ENCODE measurements at regions not wholly inside any gene's neighbourhood (a gene's known extent, or its start where the extent isn't known, plus 50 kb on each side); places are given as distances from the start of the nearest gene placed in this dataset.

- ATAC-seq (no peak), FAIRE-seq (no peak), DNase-seq (ENCODE audit: low read depth, low spot score) (no peak)
- Histone ChIP-seq H3K4me2 (ENCODE audit: control insufficient read depth, insufficient read depth) (no peak overlapping the region), H3K9ac (ENCODE audit: control insufficient read depth, insufficient read depth, low read length) (no peak overlapping the region), H3K4me3 (no peak overlapping the region), H3K79me2 (ENCODE audit: control insufficient read depth, insufficient read depth, low read length) (no peaks in the 10 kb centered on the region), H3K4me1 (ENCODE audit: control insufficient read depth, insufficient read depth, low read length) (no peaks in the 10 kb centered on the region), H4K20me1 (ENCODE audit: control insufficient read depth, insufficient read depth) (no peaks in the 10 kb centered on the region), H2AFZ (ENCODE audit: control insufficient read depth, low read depth, low read length) (no peak overlapping the region), H3K9me3 (replicated peaks; ENCODE audit: control insufficient read depth, insufficient read depth, low read length) (no peaks in the 10 kb centered on the region), H3K36me3 (ENCODE audit: control insufficient read depth in 2 of 2, insufficient read depth in 2 of 2, low read length in 1 of 2) (no peaks in the 10 kb centered on the region), H3K27me3 (replicated peaks in 1 of 2; ENCODE audit: control insufficient read depth in 2 of 2, insufficient read depth in 2 of 2, low read length in 1 of 2) (no peaks in the 10 kb centered on the region; a peak in 2 of 4 replicates), H3K27ac (ENCODE audit: control insufficient read depth, insufficient read depth) (no peak overlapping the region)
- ChIA-PET RAD21 (ENCODE audit: unreplicated experiment) (no interaction called here), CTCF (interaction anchor here (0.8 to 1.7 kb wide), 2 partner anchors 8 to 210 kb away, joined by 3 to 9 read pairs; no protein-coding TSS in a partner anchor), SMC1A (ENCODE audit: uncharacterized antibody, unreplicated experiment) (interaction anchor here (1.0 to 1.2 kb wide), 2 partner anchors 9 to 596 kb away, joined by 3 to 4 read pairs; no protein-coding TSS in a partner anchor), POLR2A (no interaction called here)
- BruUV-seq (replicated peaks) = no TSS peak
- no peak for TF ChIP-seq RBBP5 (conservative IDR thresholded peaks at IDR 0.05)
- no peak for TF ChIP-seq ZNF207 (IDR thresholded peaks at IDR 0.05; ENCODE audit: borderline replicate concordance)
- no peak for TF ChIP-seq ESRRA (IDR thresholded peaks at IDR 0.05; ENCODE audit: low read length)
- no peak for TF ChIP-seq IKZF1 (conservative IDR thresholded peaks at IDR 0.05)
- TF ChIP-seq EGR1 (IDR thresholded peaks at IDR 0.05; ENCODE audit: borderline replicate concordance in 1 of 2, low read depth in 2 of 2, low read length in 2 of 2) = no peak
- in situ Hi-C loops (cut with MboI) = loop anchor here (25.0 kb wide), 1 partner anchor 728 kb away; no protein-coding TSS in a partner anchor
- intact Hi-C loops (cut with micrococcal nuclease; ENCODE audit: unreplicated experiment) = no loop called here
- 87% methylated on average over 1 of the region's 1 CpG for WGBS (ENCODE audit: insufficient coverage, insufficient replicate concordance, low lambda C conversion rate, missing lambda C conversion rate)
Measured at GRCh38 chr6:142684371-142684770, 260.6 kb downstream of the HIVEP2 start.

GRCh38 chr6:142685852-142686506, 259.0 kb downstream of the HIVEP2 start:
- ChIA-PET RAD21 (ENCODE audit: unreplicated experiment) (no interaction called here), SMC1A (ENCODE audit: uncharacterized antibody, unreplicated experiment) (interaction anchor here (0.6 kb wide), 1 partner anchor 593 kb away, joined by 3 read pairs; no protein-coding TSS in a partner anchor), POLR2A (interaction anchor here (0.6 kb wide), 1 partner anchor 321 kb away, joined by 3 read pairs; no protein-coding TSS in a partner anchor), CTCF (no interaction called here)
- TF ChIP-seq ZNF274 (IDR thresholded peaks at IDR 0.05; ENCODE audit: insufficient read depth, insufficient read length) (no peak), SMARCA5 (IDR thresholded peaks at IDR 0.05) (no peak), CHD1 (IDR thresholded peaks at IDR 0.05; ENCODE audit: low read depth, low read length) (no peak), PBX3 (IDR thresholded peaks at IDR 0.05; ENCODE audit: insufficient replicate concordance, low read depth, low read length) (no peak), ZSCAN29 (IDR thresholded peaks at IDR 0.05) (no peak), ESRRA (IDR thresholded peaks at IDR 0.05; ENCODE audit: low read length) (no peak), POU2F2 (IDR thresholded peaks at IDR 0.05; ENCODE audit: borderline replicate concordance, low read depth, low read length) (no peak), ZNF207 (IDR thresholded peaks at IDR 0.05; ENCODE audit: borderline replicate concordance) (no peak), TAF1 (IDR thresholded peaks at IDR 0.05; ENCODE audit: borderline replicate concordance, low read depth, low read length) (no peak), POLR2A (IDR thresholded peaks at IDR 0.05; ENCODE audit: low read depth, low read length) (no peak), RB1 (IDR thresholded peaks at IDR 0.05; ENCODE audit: borderline replicate concordance) (no peak), WRNIP1 (IDR thresholded peaks at IDR 0.05; ENCODE audit: borderline replicate concordance, low read depth, low read length) (no peak), NRF1 (conservative IDR thresholded peaks at IDR 0.05; ENCODE audit: low read depth, low read length) (no peak)
- H3K9me3 ChIP-seq (replicated peaks; ENCODE audit: control insufficient read depth, insufficient read depth, low read length) = no peaks in the 10 kb centered on the region
- H3K4me1 ChIP-seq (ENCODE audit: control insufficient read depth, insufficient read depth, low read length) = no peaks in the 10 kb centered on the region
- H3K4me2 ChIP-seq (ENCODE audit: control insufficient read depth, insufficient read depth) = no peak overlapping the region
- FAIRE-seq = no peak
- no peak for ATAC-seq
- H3K9ac ChIP-seq (ENCODE audit: control insufficient read depth, insufficient read depth, low read length) = no peak overlapping the region
- WGBS (ENCODE audit: insufficient coverage, insufficient replicate concordance, low lambda C conversion rate, missing lambda C conversion rate) = 40% methylated on average over 4 of the region's 4 CpGs
- H4K20me1 ChIP-seq (ENCODE audit: control insufficient read depth, insufficient read depth) = no peaks in the 10 kb centered on the region
- intact Hi-C loops (cut with micrococcal nuclease; ENCODE audit: unreplicated experiment) (no loop called here), in situ Hi-C loops (cut with MboI) (loop anchor here (25.0 kb wide), 1 partner anchor 726 kb away; no protein-coding TSS in a partner anchor)
- no peak overlapping the region for H3K4me3 ChIP-seq
- no peaks in the 10 kb centered on the region for H3K36me3 ChIP-seq (ENCODE audit: control insufficient read depth in 2 of 2, insufficient read depth in 2 of 2, low read length in 1 of 2)
- DNase-seq (ENCODE audit: low read depth, low spot score) = no peak
- no peaks in the 10 kb centered on the region; a peak in 1 of 4 replicates for H3K27me3 ChIP-seq (replicated peaks in 1 of 2; ENCODE audit: control insufficient read depth in 2 of 2, insufficient read depth in 2 of 2, low read length in 1 of 2)
- BruUV-seq (replicated peaks) = no TSS peak
- H2AFZ ChIP-seq (ENCODE audit: control insufficient read depth, low read depth, low read length) = no peak overlapping the region
- H3K27ac ChIP-seq (ENCODE audit: control insufficient read depth, insufficient read depth) = no peak overlapping the region
- H3K79me2 ChIP-seq (ENCODE audit: control insufficient read depth, insufficient read depth, low read length) = no peaks in the 10 kb centered on the region

Data from GM12878 (cell line).